H54 (cell line): ENCODE measurements at regions not wholly inside any gene's neighbourhood (a gene's known extent, or its start where the extent isn't known, plus 50 kb on each side); places are given as distances from the start of the nearest gene placed in this dataset.

ENCODE experiments used
- DNase-seq: peaks from one replicate; pipeline ENCODE4 v3.0.0; 2011; ENCODE audit warnings: low spot score, mixed read lengths; ENCODE audit not compliant: insufficient read length
- FAIRE-seq: peaks from 3 replicates; lab custom pipeline; 2011; peaks lifted over from hg19 to GRCh38; lab: Jason Lieb, UNC
- POLR2A ChIP-seq: IDR thresholded peaks from 2 replicates; pipeline ENCODE4 v1.6.1; 2011; ENCODE audit warnings: low read depth, mild to moderate bottlenecking, low read length

GRCh38 chr11:19394525-19395016 lies 153.8 kb upstream of the E2F8 start:
- DNase-seq = no peak
- FAIRE-seq = no peak
- no peak for TF ChIP-seq POLR2A

- FAIRE-seq (no peak), DNase-seq (no peak)
- TF ChIP-seq POLR2A = no peak
Measured at GRCh38 chr11:19393941-19394340, 153.2 kb upstream of the E2F8 start.

- FAIRE-seq (no peak), DNase-seq (no peak)
- TF ChIP-seq POLR2A = no peak
Measured at GRCh38 chr11:19392847-19393518, 152.2 kb upstream of the E2F8 start.

GRCh38 chr11:19392321-19392720 lies 151.6 kb upstream of the E2F8 start:
- TF ChIP-seq POLR2A = no peak
- FAIRE-seq (no peak), DNase-seq (no peak)

GRCh38 chr11:19391652-19392051 lies 150.9 kb upstream of the E2F8 start:
- FAIRE-seq (no peak), DNase-seq (no peak)
- TF ChIP-seq POLR2A = no peak

GRCh38 chr11:19391026-19391425 lies 150.3 kb upstream of the E2F8 start:
- FAIRE-seq = no peak

GRCh38 chr11:19389787-19390303 lies 149.1 kb upstream of the E2F8 start:
- no peak for FAIRE-seq
- TF ChIP-seq POLR2A = no peak
- DNase-seq = no peak

More at GRCh38 chr11:19391026-19391425, 150.3 kb upstream of the E2F8 start:
- no peak for DNase-seq
- no peak for TF ChIP-seq POLR2A

GRCh38 chr11:19382131-19382611 lies 141.4 kb upstream of the E2F8 start:
- TF ChIP-seq POLR2A = no peak
- FAIRE-seq = no peak
- no peak for DNase-seq

- DNase-seq (peak; percentile 67), FAIRE-seq (peak; percentile 55)
- no peak for TF ChIP-seq POLR2A
Measured at GRCh38 chr11:19380375-19380774, 139.6 kb upstream of the E2F8 start.

- no peak for TF ChIP-seq POLR2A
- DNase-seq = no peak
- no peak for FAIRE-seq
Measured at GRCh38 chr11:19379465-19379864, 138.7 kb upstream of the E2F8 start.

GRCh38 chr11:19378814-19379213 lies 138.1 kb upstream of the E2F8 start:
- FAIRE-seq = no peak
- no peak for TF ChIP-seq POLR2A
- DNase-seq = no peak

- FAIRE-seq (no peak), DNase-seq (no peak)
- no peak for TF ChIP-seq POLR2A
Measured at GRCh38 chr11:19377881-19378280, 137.1 kb upstream of the E2F8 start.

GRCh38 chr11:19375440-19375839 lies 134.7 kb upstream of the E2F8 start:
- FAIRE-seq = no peak
- TF ChIP-seq POLR2A = no peak
- no peak for DNase-seq

- no peak for TF ChIP-seq POLR2A
- FAIRE-seq = no peak
- DNase-seq = peak; percentile 75
Measured at GRCh38 chr11:19374151-19374569, 133.4 kb upstream of the E2F8 start.

GRCh38 chr11:19372381-19372780 lies 131.6 kb upstream of the E2F8 start:
- FAIRE-seq = no peak
- no peak for TF ChIP-seq POLR2A
- no peak for DNase-seq
